IMR-90 (cell line): ENCODE measurements at regions not wholly inside any gene's neighbourhood (a gene's known extent, or its start where the extent isn't known, plus 50 kb on each side); places are given as distances from the start of the nearest gene placed in this dataset.

Source experiments
- ATAC-seq: fragments of 200-7000 bp; cut with Tn5 transposase; 2 replicates; pipeline ENCODE4 v1.9.1; 2020; ENCODE audit warnings: low read depth, mild to moderate bottlenecking, moderate library complexity
- BruUV-seq: library from RNA; stranded (reverse); fragments of 400-500 nt; replicated peaks from 2 replicates; lab custom pipeline; 2021; lab: Mats Ljungman, UMichigan
- CTCF ChIA-PET: fragments of 300-600 bp; formaldehyde crosslinking; extraction: SDS; loops from one replicate; lab custom pipeline; 2021; ENCODE audit warnings: antibody characterized with exemption; lab: Yijun Ruan, JAX
- POLR2A ChIA-PET: fragments of 300-600 bp; sonication (Branson Sonifier 250); formaldehyde crosslinking; loops from one replicate; lab custom pipeline; 2022; ENCODE audit warnings: antibody characterized with exemption; ENCODE audit not compliant: unreplicated experiment; lab: Charles Lee
- DNase-seq: peaks from one replicate; pipeline ENCODE4 v3.0.0; 2013
- H2AFZ ChIP-seq: replicated peaks from 2 replicates; pipeline ENCODE3; 2013; ENCODE audit warnings: low read length, mild to moderate bottlenecking; ENCODE audit not compliant: poor library complexity
- H2AK5ac ChIP-seq: 2 replicates; pipeline ENCODE4 v1.6.1; 2013; ENCODE audit warnings: low read depth, low read length, inconsistent platforms
- H2AK9ac ChIP-seq: replicated peaks from 2 replicates; pipeline ENCODE3; 2013; ENCODE audit warnings: mild to moderate bottlenecking, low read depth, low read length, moderate library complexity; ENCODE audit not compliant: poor library complexity
- H2BK120ac ChIP-seq: 2 replicates; pipeline ENCODE4 v1.6.1; 2013; ENCODE audit warnings: low read depth, low read length, inconsistent platforms
- H2BK15ac ChIP-seq: 3 replicates; pipeline ENCODE4 v1.6.1; 2013; ENCODE audit warnings: low read depth, low read length, inconsistent platforms
- H2BK20ac ChIP-seq: 2 replicates; pipeline ENCODE4 v1.6.1; 2013; ENCODE audit warnings: low read depth, mild to moderate bottlenecking, inconsistent platforms, low read length, moderate library complexity
- H2BK5ac ChIP-seq: 2 replicates; pipeline ENCODE4 v1.6.1; 2013; ENCODE audit warnings: mild to moderate bottlenecking, low read depth, low read length, inconsistent platforms; ENCODE audit not compliant: poor library complexity, severe bottlenecking
- H3K14ac ChIP-seq: replicated peaks from 2 replicates; pipeline ENCODE4 v1.6.1; 2013; ENCODE audit warnings: low read depth, low read length, inconsistent platforms
- H3K18ac ChIP-seq: 2 replicates; pipeline ENCODE4 v1.6.1; 2013; ENCODE audit warnings: low read depth, low read length, control low read depth
- H3K23ac ChIP-seq: 2 replicates; pipeline ENCODE4 v1.6.1; 2013; ENCODE audit warnings: low read depth, low read length, inconsistent platforms
- H3K27ac ChIP-seq: 2 replicates; pipeline ENCODE4 v1.5.1; 2013; ENCODE audit warnings: mild to moderate bottlenecking, control low read depth, low read length; ENCODE audit not compliant: insufficient read depth
- H3K27me3 ChIP-seq: 2 replicates; pipeline ENCODE4 v1.6.1; 2013; ENCODE audit warnings: low read length; ENCODE audit not compliant: control insufficient read depth, insufficient read depth
- H3K36me3 ChIP-seq: 2 replicates; pipeline ENCODE4 v1.6.1; 2013; ENCODE audit warnings: low read length, mixed read lengths; ENCODE audit not compliant: control insufficient read depth, insufficient read depth
- H3K4ac ChIP-seq: 2 replicates; pipeline ENCODE4 v1.6.1; 2013; ENCODE audit warnings: low read depth, low read length, inconsistent platforms
- H3K4me1 ChIP-seq: 2 replicates; pipeline ENCODE4 v1.6.1; 2013; ENCODE audit warnings: low read length, mixed read lengths; ENCODE audit not compliant: control insufficient read depth, insufficient read depth
- H3K4me2 ChIP-seq: 2 replicates; pipeline ENCODE4 v1.6.1; 2013; ENCODE audit warnings: low read depth, mild to moderate bottlenecking, control low read depth, low read length, moderate library complexity
- H3K4me3 ChIP-seq: 2 replicates; pipeline ENCODE4 v1.5.1; 2013; ENCODE audit warnings: low read depth, mild to moderate bottlenecking, control low read depth, low read length, moderate library complexity; ENCODE audit not compliant: insufficient read depth
- H3K56ac ChIP-seq: 2 replicates; pipeline ENCODE4 v1.6.1; 2013; ENCODE audit warnings: low read length, inconsistent platforms; ENCODE audit not compliant: insufficient read depth; ENCODE audit errors: extremely low read depth
- H3K79me1 ChIP-seq, 2 experiments: 2 replicates each; pipeline ENCODE4 v1.6.1; 2013; ENCODE audit warnings: low read length in 2 of 2, inconsistent platforms in 1 of 2, low read depth in 1 of 2
- H3K9ac ChIP-seq: 2 replicates; pipeline ENCODE4 v1.6.1; 2013; ENCODE audit warnings: low read depth, low read length, control low read depth
- H3K9me1 ChIP-seq: 2 replicates; pipeline ENCODE4 v1.6.1; 2013; ENCODE audit warnings: low read length, inconsistent platforms; ENCODE audit not compliant: insufficient read depth
- H3K9me3 ChIP-seq: 2 replicates; pipeline ENCODE4 v1.6.1; 2013; ENCODE audit warnings: low read length; ENCODE audit not compliant: control insufficient read depth, insufficient read depth
- H4K20me1 ChIP-seq: 2 replicates; pipeline ENCODE4 v1.6.1; 2013; ENCODE audit warnings: low read length, inconsistent platforms; ENCODE audit not compliant: insufficient read depth
- H4K5ac ChIP-seq: 2 replicates; pipeline ENCODE4 v1.6.1; 2013; ENCODE audit warnings: mild to moderate bottlenecking, low read depth, low read length, control low read depth
- H4K8ac ChIP-seq, 2 experiments: 2 replicates each; pipeline ENCODE4 v1.6.1; 2013; ENCODE audit warnings: low read depth in 2 of 2, low read length in 2 of 2, control low read depth in 1 of 2, inconsistent platforms in 1 of 2
- H4K91ac ChIP-seq: 2 replicates; pipeline ENCODE4 v1.6.1; 2013; ENCODE audit warnings: low read depth, low read length, inconsistent platforms; ENCODE audit not compliant: insufficient read depth
- BHLHE40 ChIP-seq: fragments of 150-350 bp; IDR thresholded peaks from 2 replicates; pipeline ENCODE4 v1.6.1; 2016; ENCODE audit warnings: mild to moderate bottlenecking, low read depth, low read length
- CEBPB ChIP-seq: IDR thresholded peaks from 2 replicates; pipeline ENCODE4 v1.6.1; 2012; ENCODE audit warnings: low read depth, low read length, improper control_type of control experiment
- CHD1 ChIP-seq: IDR thresholded peaks from 2 replicates; pipeline ENCODE4 v1.6.1; 2012; ENCODE audit warnings: low read depth, low read length, improper control_type of control experiment
- CTCF ChIP-seq: conservative IDR thresholded peaks from 2 replicates; pipeline ENCODE4 v1.5.1; 2012; ENCODE audit warnings: mild to moderate bottlenecking, low read depth, low read length, improper control_type of control experiment
- ELK1 ChIP-seq: fragments of 150-350 bp; IDR thresholded peaks from 2 replicates; pipeline ENCODE4 v1.6.1; 2016; ENCODE audit warnings: low read depth, mild to moderate bottlenecking, low read length, moderate library complexity, borderline replicate concordance
- FOS ChIP-seq: fragments of 150-350 bp; IDR thresholded peaks from 2 replicates; pipeline ENCODE4 v1.6.1; 2016; ENCODE audit warnings: low read depth, low read length
- MAFK ChIP-seq: IDR thresholded peaks from 2 replicates; pipeline ENCODE4 v1.6.1; 2012; ENCODE audit warnings: low read depth, low read length, improper control_type of control experiment
- MAZ ChIP-seq: IDR thresholded peaks from 2 replicates; pipeline ENCODE4 v1.6.1; 2012; ENCODE audit warnings: low read depth, mild to moderate bottlenecking, low read length, improper control_type of control experiment, moderate library complexity, borderline replicate concordance
- MXI1 ChIP-seq: IDR thresholded peaks from 2 replicates; pipeline ENCODE4 v1.6.1; 2012; ENCODE audit warnings: low read depth, mild to moderate bottlenecking, low read length, moderate library complexity, borderline replicate concordance
- NFE2L2 ChIP-seq: fragments of 150-350 bp; IDR thresholded peaks from 2 replicates; pipeline ENCODE4 v1.6.1; 2016; ENCODE audit warnings: low read depth, mild to moderate bottlenecking, low read length
- POLR2A ChIP-seq: IDR thresholded peaks from 2 replicates; pipeline ENCODE4 v1.6.1; 2012; ENCODE audit warnings: mild to moderate bottlenecking, low read depth, low read length
- RAD21 ChIP-seq: IDR thresholded peaks from 2 replicates; pipeline ENCODE4 v1.6.1; 2012; ENCODE audit warnings: low read length, improper control_type of control experiment
- RCOR1 ChIP-seq: IDR thresholded peaks from 2 replicates; pipeline ENCODE4 v1.6.1; 2012; ENCODE audit warnings: mild to moderate bottlenecking, low read length, improper control_type of control experiment; ENCODE audit not compliant: insufficient replicate concordance
- RFX5 ChIP-seq: IDR thresholded peaks from 2 replicates; pipeline ENCODE4 v1.8.0; 2012; ENCODE audit warnings: low read depth, mild to moderate bottlenecking, low read length, moderate library complexity
- SMC3 ChIP-seq: fragments of 150-350 bp; IDR thresholded peaks from 2 replicates; pipeline ENCODE4 v1.6.1; 2016; ENCODE audit warnings: low read depth, mild to moderate bottlenecking, antibody characterized with exemption, low read length, moderate library complexity
- USF2 ChIP-seq: fragments of 150-350 bp; IDR thresholded peaks from 2 replicates; pipeline ENCODE4 v1.6.1; 2017; ENCODE audit warnings: mild to moderate bottlenecking, antibody characterized with exemption, low read length, low read depth
- dilution Hi-C: fragments of 300-500 bp; cut with HindIII; formaldehyde crosslinking; loops from one replicate; pipeline ENCODE4 v1.14.3; 2018; ENCODE audit warnings: low sequenced_read_pairs; ENCODE audit not compliant: unreplicated experiment
- in situ Hi-C: fragments of 300-500 bp; cut with MboI; formaldehyde crosslinking; loops from 3 replicates; pipeline ENCODE4 v1.14.3; 2019; ENCODE audit warnings: low sequenced_read_pairs, inconsistent platforms, mixed read lengths
- intact Hi-C: fragments of 100-400 bp; cut with micrococcal nuclease; formaldehyde crosslinking; loops from 2 replicates; pipeline ENCODE4 v1.10.0; 2022

GRCh38 chr1:189356206-189356605 lies 1121.5 kb downstream of the BRINP3 start:
- H3K27ac ChIP-seq = no peak overlapping the region
- H3K9ac ChIP-seq = no peak overlapping the region
- DNase-seq (no peak), ATAC-seq (no peak)
- H2AK5ac ChIP-seq = no peak overlapping the region
- H3K23ac ChIP-seq = no peak overlapping the region
- no peak overlapping the region for H3K14ac ChIP-seq
- no peak overlapping the region for H3K4me2 ChIP-seq
- H3K4me3 ChIP-seq = no peak overlapping the region
- H2BK120ac ChIP-seq = no peak overlapping the region
- no peaks in the 10 kb centered on the region for H3K36me3 ChIP-seq
- no peaks in the 10 kb centered on the region for H3K27me3 ChIP-seq
- no peak overlapping the region for H3K56ac ChIP-seq
- no peak overlapping the region for H3K18ac ChIP-seq
- H2BK5ac ChIP-seq = no peak overlapping the region
- dilution Hi-C loops (no loop called here), intact Hi-C loops (no loop called here), in situ Hi-C loops (no loop called here)
- H2BK15ac ChIP-seq = no peak overlapping the region
- H2AFZ ChIP-seq = no peak overlapping the region
- no peak overlapping the region for H4K8ac ChIP-seq
- no peaks in the 10 kb centered on the region for H3K9me1 ChIP-seq
- no peak overlapping the region for H2AK9ac ChIP-seq
- no peak overlapping the region for H4K5ac ChIP-seq
- H4K91ac ChIP-seq = no peak overlapping the region
- no peaks in the 10 kb centered on the region for H4K20me1 ChIP-seq
- BruUV-seq = no TSS peak
- ChIA-PET POLR2A (no interaction called here), CTCF (no interaction called here)
- no peaks in the 10 kb centered on the region for H3K9me3 ChIP-seq
- no peak overlapping the region for H2BK20ac ChIP-seq
- no peaks in the 10 kb centered on the region for H3K79me1 ChIP-seq
- H3K4me1 ChIP-seq = no peaks in the 10 kb centered on the region
- no peak for TF ChIP-seq CEBPB
- TF ChIP-seq RCOR1 = no peak
- TF ChIP-seq CHD1 = no peak
- TF ChIP-seq NFE2L2 = no peak
- no peak for TF ChIP-seq FOS
- no peak for TF ChIP-seq MAZ
- TF ChIP-seq SMC3 = no peak
- no peak for TF ChIP-seq MXI1
- TF ChIP-seq ELK1 = no peak
- TF ChIP-seq BHLHE40 = no peak
- TF ChIP-seq MAFK = no peak
- no peak for TF ChIP-seq RFX5
- TF ChIP-seq RAD21 = no peak
- TF ChIP-seq POLR2A = no peak
- TF ChIP-seq CTCF = no peak
- TF ChIP-seq USF2 = no peak
- H3K4ac ChIP-seq = no peak overlapping the region
